Activated CD8-positive, alpha-beta T cell treated with anti-CD3 and anti-CD28 coated beads for 36 hours (primary cell): ENCODE measurements at regions not wholly inside any gene's neighbourhood (a gene's known extent, or its start where the extent isn't known, plus 50 kb on each side); places are given as distances from the start of the nearest gene placed in this dataset.

Experiments used
- ATAC-seq: fragments of 200-7000 bp; cut with Tn5 transposase; one replicate; pipeline ENCODE4 v1.10.0; 2021; ENCODE audit warnings: mild to moderate bottlenecking, moderate library complexity
- CTCF ChIA-PET: fragments of 350-600 bp; sonication (Branson Sonifier 250); formaldehyde crosslinking; loops from one replicate; lab custom pipeline; 2021; ENCODE audit warnings: antibody characterized with exemption; lab: Charles Lee
- POLR2A ChIA-PET: fragments of 350-600 bp; sonication (Branson Sonifier 250); formaldehyde crosslinking; loops from one replicate; lab custom pipeline; 2021; ENCODE audit warnings: antibody characterized with exemption; lab: Charles Lee
- DNase-seq: peaks from one replicate; pipeline ENCODE4 v3.0.0-alpha.2; 2020
- H3K27ac Mint-ChIP-seq: one replicate; pipeline ENCODE4 v1.8.0; 2021; ENCODE audit warnings: mild to moderate bottlenecking, mixed read lengths
- H3K27me3 Mint-ChIP-seq: one replicate; pipeline ENCODE4 v1.8.0; 2021; ENCODE audit warnings: mixed read lengths
- H3K36me3 Mint-ChIP-seq: one replicate; pipeline ENCODE4 v1.8.0; 2021; ENCODE audit warnings: low read depth, mixed read lengths
- H3K4me1 Mint-ChIP-seq: one replicate; pipeline ENCODE4 v1.8.0; 2021; ENCODE audit warnings: low read depth, mixed read lengths
- H3K4me3 Mint-ChIP-seq: one replicate; pipeline ENCODE4 v1.8.0; 2021; ENCODE audit warnings: mild to moderate bottlenecking, moderate library complexity, mixed read lengths
- H3K9me3 Mint-ChIP-seq: one replicate; pipeline ENCODE4 v1.8.0; 2021; ENCODE audit warnings: mixed read lengths
- intact Hi-C: fragments of 100-400 bp; cut with micrococcal nuclease; formaldehyde crosslinking; loops from one replicate; pipeline ENCODE4 v1.10.0; 2022
- TF ChIP-seq, protein P1 (sequence below): fragments of 200-600 bp; IDR thresholded peaks from one replicate; pipeline ENCODE4 v1.8.0; 2022; ENCODE audit warnings: antibody characterized with exemption, mild to moderate bottlenecking

DNA sequence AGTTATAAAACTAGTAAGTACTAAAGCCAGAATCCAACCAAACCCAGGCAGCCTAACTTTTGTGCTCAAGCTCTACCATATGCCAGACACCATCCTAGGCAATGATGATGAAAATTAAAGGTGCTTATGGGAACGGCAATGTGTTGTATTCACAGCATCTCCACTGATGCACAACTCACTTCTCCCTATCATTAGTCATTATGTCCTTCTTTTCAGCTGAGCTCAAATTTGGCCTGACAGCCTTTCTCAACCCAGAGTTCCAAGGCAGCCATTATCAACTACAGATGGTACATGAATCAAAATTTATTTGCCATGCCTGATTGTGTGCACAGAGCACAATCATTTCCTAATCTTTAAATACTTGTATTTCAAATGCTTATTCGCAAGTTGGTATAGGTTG lies 121.6 kb upstream of the TNPO1 start:
- POLR2A ChIA-PET: no interaction called here
- H3K27ac Mint-ChIP-seq: no peak overlapping the region
- H3K27me3 Mint-ChIP-seq: peaks cover 10% of the 10 kb centered on the region
- no peaks in the 10 kb centered on the region for H3K36me3 Mint-ChIP-seq
- H3K4me1 Mint-ChIP-seq: no peaks in the 10 kb centered on the region
- DNase-seq (no peak), ATAC-seq (no peak)
- TF ChIP-seq, protein P1, sequence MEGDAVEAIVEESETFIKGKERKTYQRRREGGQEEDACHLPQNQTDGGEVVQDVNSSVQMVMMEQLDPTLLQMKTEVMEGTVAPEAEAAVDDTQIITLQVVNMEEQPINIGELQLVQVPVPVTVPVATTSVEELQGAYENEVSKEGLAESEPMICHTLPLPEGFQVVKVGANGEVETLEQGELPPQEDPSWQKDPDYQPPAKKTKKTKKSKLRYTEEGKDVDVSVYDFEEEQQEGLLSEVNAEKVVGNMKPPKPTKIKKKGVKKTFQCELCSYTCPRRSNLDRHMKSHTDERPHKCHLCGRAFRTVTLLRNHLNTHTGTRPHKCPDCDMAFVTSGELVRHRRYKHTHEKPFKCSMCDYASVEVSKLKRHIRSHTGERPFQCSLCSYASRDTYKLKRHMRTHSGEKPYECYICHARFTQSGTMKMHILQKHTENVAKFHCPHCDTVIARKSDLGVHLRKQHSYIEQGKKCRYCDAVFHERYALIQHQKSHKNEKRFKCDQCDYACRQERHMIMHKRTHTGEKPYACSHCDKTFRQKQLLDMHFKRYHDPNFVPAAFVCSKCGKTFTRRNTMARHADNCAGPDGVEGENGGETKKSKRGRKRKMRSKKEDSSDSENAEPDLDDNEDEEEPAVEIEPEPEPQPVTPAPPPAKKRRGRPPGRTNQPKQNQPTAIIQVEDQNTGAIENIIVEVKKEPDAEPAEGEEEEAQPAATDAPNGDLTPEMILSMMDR: no peak
- CTCF ChIA-PET: no interaction called here
- H3K9me3 Mint-ChIP-seq: no peaks in the 10 kb centered on the region
- no peak overlapping the region for H3K4me3 Mint-ChIP-seq
- intact Hi-C loops: no loop called here

DNA sequence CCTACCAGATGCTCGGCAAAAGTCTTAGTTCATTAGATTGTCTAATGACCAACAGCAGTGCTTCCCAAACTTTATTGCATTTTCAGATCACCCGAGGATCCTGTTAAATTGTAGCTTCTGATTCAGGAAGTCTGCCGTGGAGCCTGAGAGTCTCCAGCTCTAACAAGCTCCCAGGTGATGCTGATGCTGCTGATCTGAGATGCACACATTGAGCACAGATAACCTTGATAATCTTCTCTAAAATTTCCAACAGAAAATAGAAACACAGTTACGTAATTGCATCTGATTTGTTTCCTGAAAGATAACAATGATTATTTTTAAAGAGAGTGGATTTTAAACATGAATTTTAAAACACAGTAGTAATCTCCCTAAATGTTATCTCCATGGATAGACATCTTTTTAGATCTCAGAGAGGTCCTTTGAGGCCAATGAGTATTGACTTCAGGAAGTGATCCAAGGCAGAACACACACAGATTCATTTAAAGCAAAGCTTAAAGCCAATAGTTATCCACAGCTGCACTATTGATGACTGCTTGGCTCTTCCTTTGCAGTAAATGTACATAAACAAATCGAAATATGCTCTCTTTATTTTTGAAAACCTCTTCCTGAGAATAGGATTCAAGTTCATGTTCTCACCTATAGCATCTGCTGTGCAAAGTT lies 122.8 kb upstream of the TNPO1 start:
- Mint-ChIP-seq H3K9me3 (no peaks in the 10 kb centered on the region), H3K27ac (no peak overlapping the region), H3K27me3 (peaks cover 10% of the 10 kb centered on the region), H3K4me1 (no peaks in the 10 kb centered on the region), H3K36me3 (no peaks in the 10 kb centered on the region), H3K4me3 (no peak overlapping the region)
- ATAC-seq (no peak), DNase-seq (no peak)
- ChIA-PET CTCF (no interaction called here), POLR2A (no interaction called here)
- TF ChIP-seq, protein P1: no peak
- intact Hi-C loops: no loop called here

DNA sequence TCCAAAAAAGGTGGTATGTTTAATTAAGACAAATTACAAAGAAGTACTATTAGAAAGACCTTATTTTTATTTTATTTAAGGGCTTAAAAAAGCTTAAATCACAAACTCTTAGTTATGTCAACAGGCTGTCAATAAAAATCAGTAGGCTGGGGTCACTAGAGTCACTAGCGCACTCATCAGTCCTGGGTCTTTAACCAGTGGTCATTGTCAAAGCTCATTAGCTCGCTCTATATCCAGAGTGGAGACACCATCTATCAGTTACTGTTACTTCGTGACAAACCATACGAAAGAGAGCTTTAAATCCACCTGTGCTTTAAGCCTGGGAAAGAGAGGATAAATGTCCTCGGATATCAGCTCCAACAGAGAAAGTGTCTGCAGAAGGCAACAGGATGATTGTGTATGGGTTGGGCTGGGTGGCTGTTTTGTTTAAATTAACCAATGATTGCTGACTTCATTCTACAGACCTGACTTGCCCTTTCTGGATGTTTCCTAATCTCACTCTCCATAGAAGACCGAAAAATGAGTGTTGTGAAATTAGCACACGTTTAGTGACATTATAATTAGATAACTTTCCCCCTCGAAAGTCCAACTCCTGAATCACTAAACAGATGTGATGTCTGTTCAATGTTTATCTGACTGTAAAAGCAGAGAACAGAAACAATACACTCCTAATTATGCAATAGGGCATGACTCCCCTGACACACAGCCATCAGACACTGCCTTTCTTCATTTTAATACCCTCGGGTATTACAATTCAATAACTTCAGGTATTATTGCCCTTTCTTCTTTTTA lies 123.6 kb upstream of the TNPO1 start:
- H3K27ac Mint-ChIP-seq: no peak overlapping the region

DNA sequence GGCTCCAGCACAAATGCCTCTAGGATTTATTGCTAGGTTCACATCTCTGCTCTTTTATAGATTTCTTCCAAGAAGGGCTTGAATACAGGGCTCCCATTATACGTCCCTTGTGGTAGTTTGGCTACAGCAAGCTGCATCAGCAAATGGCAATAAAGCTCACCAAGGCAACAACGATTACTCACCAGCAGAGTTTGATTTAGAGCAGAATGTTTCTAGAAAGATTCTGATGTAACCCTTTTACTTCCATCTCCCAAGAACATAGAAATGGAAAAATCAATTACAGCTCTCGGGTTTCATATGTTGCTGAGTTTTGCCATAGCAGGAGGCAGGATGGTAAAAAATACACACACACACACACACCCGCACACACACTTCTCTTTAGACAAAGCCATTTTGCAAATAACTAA lies 124.2 kb upstream of the TNPO1 start:
- POLR2A ChIA-PET: no interaction called here
- H3K27me3 Mint-ChIP-seq: peaks cover 10% of the 10 kb centered on the region
- intact Hi-C loops: no loop called here

More for the DNA sequence above, 123.6 kb upstream of the TNPO1 start:
- TF ChIP-seq, protein P1: no peak
- ChIA-PET CTCF (no interaction called here), POLR2A (no interaction called here)
- no peaks in the 10 kb centered on the region for H3K9me3 Mint-ChIP-seq
- DNase-seq (no peak), ATAC-seq (no peak)
- peaks cover 10% of the 10 kb centered on the region for H3K27me3 Mint-ChIP-seq
- intact Hi-C loops: no loop called here
- H3K4me1 Mint-ChIP-seq: no peaks in the 10 kb centered on the region
- H3K36me3 Mint-ChIP-seq: no peaks in the 10 kb centered on the region
- no peak overlapping the region for H3K4me3 Mint-ChIP-seq

More for the DNA sequence above, 124.2 kb upstream of the TNPO1 start:
- Mint-ChIP-seq H3K9me3 (no peaks in the 10 kb centered on the region), H3K27ac (no peak overlapping the region), H3K36me3 (no peaks in the 10 kb centered on the region), H3K4me3 (no peak overlapping the region), H3K4me1 (no peaks in the 10 kb centered on the region)
- ATAC-seq: no peak
- no peak for DNase-seq
- TF ChIP-seq, protein P1: no peak
- CTCF ChIA-PET: interaction anchor here (1.8 kb wide), 1 partner anchor 81 kb away, joined by 5 read pairs; no protein-coding TSS in a partner anchor
